ENCODE measurements at regions not wholly inside any gene's neighbourhood (a gene's known extent, or its start where the extent isn't known, plus 50 kb on each side); places are given as distances from the start of the nearest gene placed in this dataset.

GRCh38 chr4:3343358-3343757 lies 50.5 kb downstream of the RGS12 start:
- no peaks in the 10 kb centered on the region for H3K36me3 Mint-ChIP-seq
- no peak for DNase-seq
- no peak overlapping the region for H3K4me3 Mint-ChIP-seq
- no peaks in the 10 kb centered on the region for H3K9me3 Mint-ChIP-seq
- no peak overlapping the region for H3K27ac Mint-ChIP-seq
- peaks cover 19% of the 10 kb centered on the region for H3K4me1 Mint-ChIP-seq
- peaks cover 4% of the 10 kb centered on the region for H3K27me3 Mint-ChIP-seq

- Mint-ChIP-seq H3K27ac (no peak overlapping the region), H3K27me3 (peaks cover 4% of the 10 kb centered on the region), H3K4me1 (peaks cover 19% of the 10 kb centered on the region), H3K36me3 (no peaks in the 10 kb centered on the region), H3K4me3 (no peak overlapping the region), H3K9me3 (no peaks in the 10 kb centered on the region)
- no peak for DNase-seq
These were observed 51.3 kb downstream of the RGS12 start for GRCh38 chr4:3344104-3344503.

- DNase-seq, result no peak
- Mint-ChIP-seq H3K4me3 (no peak overlapping the region), H3K9me3 (no peaks in the 10 kb centered on the region), H3K27me3 (peaks cover 4% of the 10 kb centered on the region), H3K27ac (no peak overlapping the region), H3K4me1 (peaks cover 19% of the 10 kb centered on the region), H3K36me3 (no peaks in the 10 kb centered on the region)
These were observed 51.8 kb downstream of the RGS12 start for GRCh38 chr4:3344596-3344995.

GRCh38 chr4:3345384-3345783 lies 52.6 kb downstream of the RGS12 start:
- Mint-ChIP-seq H3K27me3 (peaks cover 4% of the 10 kb centered on the region), H3K4me3 (no peak overlapping the region), H3K36me3 (no peaks in the 10 kb centered on the region), H3K27ac (no peak overlapping the region), H3K9me3 (no peaks in the 10 kb centered on the region), H3K4me1 (peaks cover 19% of the 10 kb centered on the region)
- no peak for DNase-seq

GRCh38 chr4:3346146-3346545 lies 53.3 kb downstream of the RGS12 start:
- Mint-ChIP-seq H3K36me3 (no peaks in the 10 kb centered on the region), H3K27me3 (peaks cover 4% of the 10 kb centered on the region), H3K4me1 (peaks cover 19% of the 10 kb centered on the region), H3K27ac (no peak overlapping the region), H3K9me3 (no peaks in the 10 kb centered on the region), H3K4me3 (no peak overlapping the region)
- DNase-seq, result no peak

GRCh38 chr4:3347871-3348270 lies 55.0 kb downstream of the RGS12 start:
- peaks cover 2% of the 10 kb centered on the region for H3K9me3 Mint-ChIP-seq
- H3K27ac Mint-ChIP-seq, result no peak overlapping the region
- H3K36me3 Mint-ChIP-seq, result no peaks in the 10 kb centered on the region
- no peak overlapping the region for H3K4me3 Mint-ChIP-seq
- no peak for DNase-seq
- peaks cover 4% of the 10 kb centered on the region for H3K27me3 Mint-ChIP-seq
- peaks cover 8% of the 10 kb centered on the region for H3K4me1 Mint-ChIP-seq

- Mint-ChIP-seq H3K4me3 (no peak overlapping the region), H3K27me3 (peaks cover 4% of the 10 kb centered on the region), H3K27ac (no peak overlapping the region), H3K9me3 (peaks cover 2% of the 10 kb centered on the region), H3K36me3 (no peaks in the 10 kb centered on the region), H3K4me1 (peaks cover 8% of the 10 kb centered on the region)
- no peak for DNase-seq
These were observed 55.8 kb downstream of the RGS12 start for GRCh38 chr4:3348621-3349020.

- H3K36me3 Mint-ChIP-seq, result no peaks in the 10 kb centered on the region
- H3K27ac Mint-ChIP-seq, result no peak overlapping the region
- H3K9me3 Mint-ChIP-seq, result peaks cover 2% of the 10 kb centered on the region
- peaks cover 4% of the 10 kb centered on the region for H3K27me3 Mint-ChIP-seq
- peaks cover 8% of the 10 kb centered on the region for H3K4me1 Mint-ChIP-seq
- no peak for DNase-seq
- no peak overlapping the region for H3K4me3 Mint-ChIP-seq
These were observed 56.3 kb downstream of the RGS12 start for GRCh38 chr4:3349116-3349515.

GRCh38 chr4:3351997-3352396 lies 59.2 kb downstream of the RGS12 start:
- Mint-ChIP-seq H3K27me3 (no peaks in the 10 kb centered on the region), H3K9me3 (peaks cover 2% of the 10 kb centered on the region), H3K36me3 (no peaks in the 10 kb centered on the region), H3K27ac (no peak overlapping the region), H3K4me1 (peaks cover 3% of the 10 kb centered on the region), H3K4me3 (no peak overlapping the region)
- no peak for DNase-seq

- no peak overlapping the region for H3K4me3 Mint-ChIP-seq
- no peaks in the 10 kb centered on the region for H3K27me3 Mint-ChIP-seq
- no peak for DNase-seq
- H3K36me3 Mint-ChIP-seq, result no peaks in the 10 kb centered on the region
- H3K9me3 Mint-ChIP-seq, result peaks cover 2% of the 10 kb centered on the region
- no peak overlapping the region for H3K27ac Mint-ChIP-seq
- peaks cover 3% of the 10 kb centered on the region for H3K4me1 Mint-ChIP-seq
These were observed 59.7 kb downstream of the RGS12 start for GRCh38 chr4:3352505-3352904.

- DNase-seq, result no peak
- no peaks in the 10 kb centered on the region for H3K27me3 Mint-ChIP-seq
These were observed 60.2 kb downstream of the RGS12 start for GRCh38 chr4:3352941-3353594.

GRCh38 chr4:3353752-3354454 lies 61.1 kb downstream of the RGS12 start:
- DNase-seq, result no peak
- no peak overlapping the region for H3K27ac Mint-ChIP-seq
- peaks cover 3% of the 10 kb centered on the region for H3K4me1 Mint-ChIP-seq
- no peak overlapping the region for H3K4me3 Mint-ChIP-seq
- peaks cover 2% of the 10 kb centered on the region for H3K9me3 Mint-ChIP-seq
- H3K36me3 Mint-ChIP-seq, result no peaks in the 10 kb centered on the region
- no peaks in the 10 kb centered on the region for H3K27me3 Mint-ChIP-seq

More at GRCh38 chr4:3352941-3353594, 60.2 kb downstream of the RGS12 start:
- H3K9me3 Mint-ChIP-seq, result peaks cover 2% of the 10 kb centered on the region
- H3K4me1 Mint-ChIP-seq, result peaks cover 3% of the 10 kb centered on the region
- H3K4me3 Mint-ChIP-seq, result no peak overlapping the region
- no peaks in the 10 kb centered on the region for H3K36me3 Mint-ChIP-seq
- no peak overlapping the region for H3K27ac Mint-ChIP-seq

- Mint-ChIP-seq H3K36me3 (no peaks in the 10 kb centered on the region), H3K4me3 (no peak overlapping the region), H3K27me3 (no peaks in the 10 kb centered on the region), H3K9me3 (peaks cover 2% of the 10 kb centered on the region), H3K4me1 (peaks cover 3% of the 10 kb centered on the region), H3K27ac (no peak overlapping the region)
- DNase-seq, result no peak
These were observed 61.6 kb downstream of the RGS12 start for GRCh38 chr4:3354455-3354811.

- no peak overlapping the region for H3K27ac Mint-ChIP-seq
- H3K36me3 Mint-ChIP-seq, result peaks cover 2% of the 10 kb centered on the region
- peaks cover 2% of the 10 kb centered on the region for H3K9me3 Mint-ChIP-seq
- no peaks in the 10 kb centered on the region for H3K27me3 Mint-ChIP-seq
- peaks cover 3% of the 10 kb centered on the region for H3K4me1 Mint-ChIP-seq
- H3K4me3 Mint-ChIP-seq, result no peak overlapping the region
- DNase-seq, result no peak
These were observed 62.5 kb downstream of the RGS12 start for GRCh38 chr4:3355266-3355748.

- Mint-ChIP-seq H3K9me3 (no peaks in the 10 kb centered on the region), H3K36me3 (peaks cover 2% of the 10 kb centered on the region), H3K4me1 (peaks cover 3% of the 10 kb centered on the region), H3K27me3 (no peaks in the 10 kb centered on the region), H3K4me3 (no peak overlapping the region), H3K27ac (no peak overlapping the region)
- DNase-seq, result no peak
These were observed 65.8 kb downstream of the RGS12 start for GRCh38 chr4:3358656-3359055.

- peaks cover 2% of the 10 kb centered on the region for H3K36me3 Mint-ChIP-seq
These were observed 68.0 kb downstream of the RGS12 start for GRCh38 chr4:3360777-3361176.

More at GRCh38 chr4:3360777-3361176, 68.0 kb downstream of the RGS12 start:
- H3K9me3 Mint-ChIP-seq, result no peaks in the 10 kb centered on the region
- H3K4me1 Mint-ChIP-seq, result no peaks in the 10 kb centered on the region
- H3K27me3 Mint-ChIP-seq, result no peaks in the 10 kb centered on the region
- no peak overlapping the region for H3K27ac Mint-ChIP-seq
- no peak for DNase-seq
- H3K4me3 Mint-ChIP-seq, result no peak overlapping the region
